Neural cell (in vitro differentiated cells): ENCODE measurements at regions not wholly inside any gene's neighbourhood (a gene's known extent, or its start where the extent isn't known, plus 50 kb on each side); places are given as distances from the start of the nearest gene placed in this dataset.

Source experiments
- H2AFZ ChIP-seq: fragments of 200-600, 300-800 bp; sonication (generic), shearing (Covaris generic); 2 replicates; pipeline ENCODE4 v1.6.0; 2014; ENCODE audit warnings: low read depth, mild to moderate bottlenecking, antibody characterized with exemption, low read length, moderate library complexity
- H3F3A ChIP-seq: fragments of 200-600 bp; shearing (Covaris generic); 2 replicates; pipeline ENCODE4 v1.6.1; 2016; ENCODE audit warnings: mild to moderate bottlenecking, moderate library complexity, mixed read lengths, antibody characterized with exemption, low read length; ENCODE audit not compliant: insufficient read depth, poor library complexity, severe bottlenecking
- H3K27ac ChIP-seq: fragments of 200-600, 300-800 bp; sonication (generic), shearing (Covaris generic); 2 replicates; pipeline ENCODE4 v1.5.1; 2014; ENCODE audit warnings: mild to moderate bottlenecking, low read length, moderate library complexity
- H3K27me3 ChIP-seq: fragments of 300-800, 200-600 bp; sonication (generic), shearing (Covaris generic); 2 replicates; pipeline ENCODE4 v1.6.0; 2014; ENCODE audit warnings: mild to moderate bottlenecking, low read depth, low read length, moderate library complexity; ENCODE audit not compliant: insufficient read depth
- H3K36me3 ChIP-seq: fragments of 300-800, 200-600 bp; sonication (generic), shearing (Covaris generic); 2 replicates; pipeline ENCODE4 v1.5.1; 2014; ENCODE audit warnings: mild to moderate bottlenecking, antibody characterized with exemption, low read length, moderate library complexity; ENCODE audit not compliant: insufficient read depth
- H3K4me2 ChIP-seq: fragments of 300-800, 200-600 bp; sonication (generic), shearing (Covaris generic); 2 replicates; pipeline ENCODE4 v1.6.0; 2014; ENCODE audit warnings: mild to moderate bottlenecking, low read length
- H3K4me3 ChIP-seq: fragments of 300-800, 200-600 bp; sonication (generic), shearing (Covaris generic); 2 replicates; pipeline ENCODE4 v1.5.1; 2014; ENCODE audit warnings: mild to moderate bottlenecking, low read length, moderate library complexity
- H3K79me2 ChIP-seq: fragments of 200-600 bp; shearing (Covaris generic); replicated peaks from 2 replicates; pipeline ENCODE4 v1.6.0; 2014; ENCODE audit warnings: mild to moderate bottlenecking, low read length, moderate library complexity; ENCODE audit not compliant: insufficient read depth
- H3K9ac ChIP-seq: fragments of 300-800, 200-600 bp; sonication (generic), shearing (Covaris generic); 2 replicates; pipeline ENCODE4 v1.6.1; 2016; ENCODE audit warnings: mild to moderate bottlenecking, low read length, mixed read lengths
- H3K9me2 ChIP-seq: fragments of 200-600 bp; shearing (Covaris generic); 2 replicates; pipeline ENCODE4 v1.6.1; 2016; ENCODE audit warnings: mild to moderate bottlenecking, low read length, mixed read lengths; ENCODE audit not compliant: insufficient read depth
- H3K9me3 ChIP-seq: fragments of 200-600, 300-800 bp; sonication (generic), shearing (Covaris generic); 2 replicates; pipeline ENCODE4 v1.6.1; 2016; ENCODE audit warnings: mild to moderate bottlenecking, mixed run types, low read length, moderate library complexity, mixed read lengths
- H4K20me1 ChIP-seq: fragments of 200-600 bp; shearing (Covaris generic); 2 replicates; pipeline ENCODE4 v1.6.1; 2016; ENCODE audit warnings: mild to moderate bottlenecking, mixed run types; ENCODE audit not compliant: insufficient read depth
- EP300 ChIP-seq: fragments of 450-650 bp; conservative IDR thresholded peaks from 2 replicates; pipeline ENCODE4 v1.6.1; 2014; ENCODE audit warnings: antibody characterized with exemption, mild to moderate bottlenecking, moderate library complexity; ENCODE audit not compliant: poor library complexity, severe bottlenecking
- EZH2 ChIP-seq: fragments of 200-600, 300-800 bp; shearing (Covaris generic), sonication (generic); IDR thresholded peaks from 2 replicates; pipeline ENCODE4 v1.6.1; 2014; ENCODE audit warnings: antibody characterized with exemption, low read length, borderline replicate concordance, mild to moderate bottlenecking; ENCODE audit not compliant: insufficient read depth, poor library complexity, severe bottlenecking
- MXI1 ChIP-seq: fragments of 450-650 bp; conservative IDR thresholded peaks from 2 replicates; pipeline ENCODE4 v1.6.1; 2014; ENCODE audit warnings: antibody characterized with exemption, mild to moderate bottlenecking; ENCODE audit not compliant: poor library complexity, severe bottlenecking
- POLR2AphosphoS5 ChIP-seq: IDR thresholded peaks from 2 replicates; pipeline ENCODE4 v1.6.1; 2012
- RAD21 ChIP-seq: fragments of 450-650 bp; conservative IDR thresholded peaks from 2 replicates; pipeline ENCODE4 v1.6.1; 2014; ENCODE audit warnings: antibody characterized with exemption, mild to moderate bottlenecking, moderate library complexity
- SMC3 ChIP-seq: fragments of 450-650 bp; conservative IDR thresholded peaks from 2 replicates; pipeline ENCODE4 v1.6.1; 2014; ENCODE audit warnings: antibody characterized with exemption, mild to moderate bottlenecking, moderate library complexity; ENCODE audit not compliant: poor library complexity
- TAF1 ChIP-seq: IDR thresholded peaks from 2 replicates; pipeline ENCODE4 v1.6.1; 2012; ENCODE audit warnings: low read depth
- TF ChIP-seq, protein P1 (sequence below): IDR thresholded peaks from 2 replicates; pipeline ENCODE4 v1.6.1; 2012; ENCODE audit warnings: borderline replicate concordance
- TF ChIP-seq, protein P2 (sequence below): fragments of 450-650 bp; IDR thresholded peaks from 2 replicates; pipeline ENCODE4 v1.5.1; 2014; ENCODE audit warnings: antibody characterized with exemption, mild to moderate bottlenecking, moderate library complexity; ENCODE audit not compliant: poor library complexity, severe bottlenecking

DNA sequence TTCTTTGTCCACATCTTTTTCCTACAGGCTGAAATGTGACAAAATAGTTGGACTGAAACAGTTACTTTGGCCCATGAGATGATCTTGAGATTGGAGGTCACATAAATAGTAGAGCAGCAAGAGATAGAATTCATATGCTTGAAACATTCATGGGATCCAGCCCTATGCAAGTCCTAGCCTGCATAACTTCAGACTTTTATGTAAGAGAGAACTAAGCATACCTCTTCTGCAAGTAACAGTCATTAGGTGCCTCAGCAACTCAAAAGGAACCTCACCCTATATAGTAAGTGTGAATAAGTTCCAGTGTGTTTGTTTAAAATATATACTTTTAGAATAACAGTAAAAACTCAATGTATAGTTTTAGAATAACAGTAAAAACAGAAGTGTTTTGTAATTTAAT, 138.0 kb upstream of the P2RY1 start:
- H3K9me3 ChIP-seq = no peaks in the 10 kb centered on the region
- H3K9me2 ChIP-seq = no peaks in the 10 kb centered on the region
- no peaks in the 10 kb centered on the region for H3K27me3 ChIP-seq
- no peak for TF ChIP-seq MXI1
- TF ChIP-seq, protein P1, sequence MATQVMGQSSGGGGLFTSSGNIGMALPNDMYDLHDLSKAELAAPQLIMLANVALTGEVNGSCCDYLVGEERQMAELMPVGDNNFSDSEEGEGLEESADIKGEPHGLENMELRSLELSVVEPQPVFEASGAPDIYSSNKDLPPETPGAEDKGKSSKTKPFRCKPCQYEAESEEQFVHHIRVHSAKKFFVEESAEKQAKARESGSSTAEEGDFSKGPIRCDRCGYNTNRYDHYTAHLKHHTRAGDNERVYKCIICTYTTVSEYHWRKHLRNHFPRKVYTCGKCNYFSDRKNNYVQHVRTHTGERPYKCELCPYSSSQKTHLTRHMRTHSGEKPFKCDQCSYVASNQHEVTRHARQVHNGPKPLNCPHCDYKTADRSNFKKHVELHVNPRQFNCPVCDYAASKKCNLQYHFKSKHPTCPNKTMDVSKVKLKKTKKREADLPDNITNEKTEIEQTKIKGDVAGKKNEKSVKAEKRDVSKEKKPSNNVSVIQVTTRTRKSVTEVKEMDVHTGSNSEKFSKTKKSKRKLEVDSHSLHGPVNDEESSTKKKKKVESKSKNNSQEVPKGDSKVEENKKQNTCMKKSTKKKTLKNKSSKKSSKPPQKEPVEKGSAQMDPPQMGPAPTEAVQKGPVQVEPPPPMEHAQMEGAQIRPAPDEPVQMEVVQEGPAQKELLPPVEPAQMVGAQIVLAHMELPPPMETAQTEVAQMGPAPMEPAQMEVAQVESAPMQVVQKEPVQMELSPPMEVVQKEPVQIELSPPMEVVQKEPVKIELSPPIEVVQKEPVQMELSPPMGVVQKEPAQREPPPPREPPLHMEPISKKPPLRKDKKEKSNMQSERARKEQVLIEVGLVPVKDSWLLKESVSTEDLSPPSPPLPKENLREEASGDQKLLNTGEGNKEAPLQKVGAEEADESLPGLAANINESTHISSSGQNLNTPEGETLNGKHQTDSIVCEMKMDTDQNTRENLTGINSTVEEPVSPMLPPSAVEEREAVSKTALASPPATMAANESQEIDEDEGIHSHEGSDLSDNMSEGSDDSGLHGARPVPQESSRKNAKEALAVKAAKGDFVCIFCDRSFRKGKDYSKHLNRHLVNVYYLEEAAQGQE = no peak
- no peaks in the 10 kb centered on the region for H3K79me2 ChIP-seq
- no peak overlapping the region for H3K4me2 ChIP-seq
- H3K9ac ChIP-seq = no peak overlapping the region
- H3K4me3 ChIP-seq = no peak overlapping the region
- no peak overlapping the region for H3K27ac ChIP-seq
- no peak overlapping the region for H2AFZ ChIP-seq
- H3K36me3 ChIP-seq = no peaks in the 10 kb centered on the region
- H3F3A ChIP-seq = no peaks in the 10 kb centered on the region
- H4K20me1 ChIP-seq = no peaks in the 10 kb centered on the region

DNA sequence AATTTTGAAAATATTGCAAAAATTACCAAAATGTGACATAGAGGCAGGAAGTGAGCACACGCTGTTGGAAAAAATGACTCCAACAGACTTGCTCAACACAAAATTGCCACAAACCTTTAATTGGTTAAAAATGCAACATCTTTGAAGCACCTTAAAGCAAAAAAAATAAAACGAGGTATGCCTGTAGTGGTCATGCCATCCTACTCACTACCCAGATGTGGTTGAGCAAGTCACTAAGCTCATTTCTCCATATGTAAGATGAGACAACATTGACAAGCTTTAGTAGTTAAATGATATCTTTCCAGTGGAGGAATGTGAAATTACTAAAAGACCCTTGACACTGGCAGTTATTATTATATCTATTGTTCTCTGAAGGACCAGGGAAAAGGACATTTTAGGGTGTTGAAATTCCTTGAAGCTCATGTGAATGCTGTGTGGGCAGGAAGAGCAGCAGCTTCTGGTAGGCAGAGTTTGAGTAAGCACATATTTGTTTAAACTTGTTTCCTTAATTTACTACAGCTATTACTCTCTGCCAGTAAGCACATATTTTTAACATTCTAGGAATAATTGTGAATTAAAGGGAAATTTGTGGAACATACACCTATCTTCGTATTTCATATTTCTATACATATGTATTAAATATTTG, 131.6 kb upstream of the P2RY1 start:
- H3F3A ChIP-seq = no peaks in the 10 kb centered on the region
- no peak overlapping the region for H3K9ac ChIP-seq
- no peak overlapping the region for H3K27ac ChIP-seq
- H4K20me1 ChIP-seq = no peaks in the 10 kb centered on the region
- H3K4me2 ChIP-seq = no peak overlapping the region
- no peaks in the 10 kb centered on the region for H3K27me3 ChIP-seq
- no peaks in the 10 kb centered on the region for H3K9me3 ChIP-seq
- H3K4me3 ChIP-seq = no peak overlapping the region
- H3K36me3 ChIP-seq = no peaks in the 10 kb centered on the region
- H3K9me2 ChIP-seq = no peaks in the 10 kb centered on the region
- H2AFZ ChIP-seq = no peak overlapping the region
- no peaks in the 10 kb centered on the region for H3K79me2 ChIP-seq
- no peak for TF ChIP-seq POLR2AphosphoS5
- TF ChIP-seq, protein P1 = no peak
- no peak for TF ChIP-seq EP300
- TF ChIP-seq, protein P2, sequence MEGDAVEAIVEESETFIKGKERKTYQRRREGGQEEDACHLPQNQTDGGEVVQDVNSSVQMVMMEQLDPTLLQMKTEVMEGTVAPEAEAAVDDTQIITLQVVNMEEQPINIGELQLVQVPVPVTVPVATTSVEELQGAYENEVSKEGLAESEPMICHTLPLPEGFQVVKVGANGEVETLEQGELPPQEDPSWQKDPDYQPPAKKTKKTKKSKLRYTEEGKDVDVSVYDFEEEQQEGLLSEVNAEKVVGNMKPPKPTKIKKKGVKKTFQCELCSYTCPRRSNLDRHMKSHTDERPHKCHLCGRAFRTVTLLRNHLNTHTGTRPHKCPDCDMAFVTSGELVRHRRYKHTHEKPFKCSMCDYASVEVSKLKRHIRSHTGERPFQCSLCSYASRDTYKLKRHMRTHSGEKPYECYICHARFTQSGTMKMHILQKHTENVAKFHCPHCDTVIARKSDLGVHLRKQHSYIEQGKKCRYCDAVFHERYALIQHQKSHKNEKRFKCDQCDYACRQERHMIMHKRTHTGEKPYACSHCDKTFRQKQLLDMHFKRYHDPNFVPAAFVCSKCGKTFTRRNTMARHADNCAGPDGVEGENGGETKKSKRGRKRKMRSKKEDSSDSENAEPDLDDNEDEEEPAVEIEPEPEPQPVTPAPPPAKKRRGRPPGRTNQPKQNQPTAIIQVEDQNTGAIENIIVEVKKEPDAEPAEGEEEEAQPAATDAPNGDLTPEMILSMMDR = no peak
- TF ChIP-seq SMC3 = no peak
- no peak for TF ChIP-seq RAD21
- no peak for TF ChIP-seq TAF1
- no peak for TF ChIP-seq EZH2
- TF ChIP-seq MXI1 = no peak
